NB4 (cell line): ENCODE measurements at regions not wholly inside any gene's neighbourhood (a gene's known extent, or its start where the extent isn't known, plus 50 kb on each side); places are given as distances from the start of the nearest gene placed in this dataset.

ENCODE experiments used
- MAX ChIP-seq: IDR thresholded peaks from 2 replicates; pipeline ENCODE4 v1.6.1; 2011; ENCODE audit warnings: low read depth, low read length
- MYC ChIP-seq: IDR thresholded peaks from 2 replicates; pipeline ENCODE4 v1.6.1; 2011; ENCODE audit warnings: low read depth, low read length
- POLR2A ChIP-seq: IDR thresholded peaks from 2 replicates; pipeline ENCODE4 v1.6.1; 2011; ENCODE audit warnings: mild to moderate bottlenecking; ENCODE audit not compliant: insufficient read length; ENCODE audit errors: extremely low read depth
- TF ChIP-seq, protein P1 (sequence below): IDR thresholded peaks from one replicate; pipeline ENCODE4 v1.5.1; 2012; ENCODE audit warnings: low read depth, low read length

GRCh38 chr5:89443508-89443907 lies 560.5 kb upstream of the MEF2C start:
- TF ChIP-seq, protein P1, sequence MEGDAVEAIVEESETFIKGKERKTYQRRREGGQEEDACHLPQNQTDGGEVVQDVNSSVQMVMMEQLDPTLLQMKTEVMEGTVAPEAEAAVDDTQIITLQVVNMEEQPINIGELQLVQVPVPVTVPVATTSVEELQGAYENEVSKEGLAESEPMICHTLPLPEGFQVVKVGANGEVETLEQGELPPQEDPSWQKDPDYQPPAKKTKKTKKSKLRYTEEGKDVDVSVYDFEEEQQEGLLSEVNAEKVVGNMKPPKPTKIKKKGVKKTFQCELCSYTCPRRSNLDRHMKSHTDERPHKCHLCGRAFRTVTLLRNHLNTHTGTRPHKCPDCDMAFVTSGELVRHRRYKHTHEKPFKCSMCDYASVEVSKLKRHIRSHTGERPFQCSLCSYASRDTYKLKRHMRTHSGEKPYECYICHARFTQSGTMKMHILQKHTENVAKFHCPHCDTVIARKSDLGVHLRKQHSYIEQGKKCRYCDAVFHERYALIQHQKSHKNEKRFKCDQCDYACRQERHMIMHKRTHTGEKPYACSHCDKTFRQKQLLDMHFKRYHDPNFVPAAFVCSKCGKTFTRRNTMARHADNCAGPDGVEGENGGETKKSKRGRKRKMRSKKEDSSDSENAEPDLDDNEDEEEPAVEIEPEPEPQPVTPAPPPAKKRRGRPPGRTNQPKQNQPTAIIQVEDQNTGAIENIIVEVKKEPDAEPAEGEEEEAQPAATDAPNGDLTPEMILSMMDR = no peak
- no peak for TF ChIP-seq POLR2A
- no peak for TF ChIP-seq MAX
- no peak for TF ChIP-seq MYC
